Coronary artery (tissue), 2 donors: ENCODE measurements at regions not wholly inside any gene's neighbourhood (a gene's known extent, or its start where the extent isn't known, plus 50 kb on each side); places are given as distances from the start of the nearest gene placed in this dataset.
A peak's percentile ranks its signal among the peaks of the same experiment; 100 is the strongest.

Experiments used
- DNase-seq: peaks from one replicate; pipeline ENCODE4 v3.0.0-alpha.2; 2017; ENCODE audit warnings: low spot score
- H3K27ac ChIP-seq, 2 donors: fragments of 200-600 bp; sonication (generic); one replicate each; pipeline ENCODE4 v1.5.1; 2016 to 2019
- H3K4me3 ChIP-seq: fragments of 200-600 bp; sonication (generic); 2 replicates; pipeline ENCODE4 v1.5.1; 2016; ENCODE audit warnings: mild to moderate bottlenecking, moderate library complexity
- CTCF ChIP-seq: fragments of 200-600 bp; sonication (generic); IDR thresholded peaks from one replicate; pipeline ENCODE4 v1.5.1; 2019; ENCODE audit warnings: antibody characterized with exemption

GRCh38 chr17:13087802-13088201 lies 70.0 kb upstream of the ELAC2 start:
- H3K27ac ChIP-seq = no peak overlapping the region
- H3K4me3 ChIP-seq = no peak overlapping the region
- no peak for TF ChIP-seq CTCF
- DNase-seq = no peak

- H3K4me3 ChIP-seq = no peak overlapping the region
- peak overlapping the region in 1 of 2 donors; percentile 11 for H3K27ac ChIP-seq
- no peak for TF ChIP-seq CTCF
- DNase-seq = no peak
Observed at GRCh38 chr17:13086142-13086769, 68.4 kb upstream of the ELAC2 start.

GRCh38 chr17:13085578-13085977 lies 67.8 kb upstream of the ELAC2 start:
- Histone ChIP-seq H3K4me3 (no peak overlapping the region), H3K27ac (no peak overlapping the region)
- no peak for DNase-seq
- TF ChIP-seq CTCF = no peak

GRCh38 chr17:13084420-13084819 lies 66.6 kb upstream of the ELAC2 start:
- DNase-seq = no peak
- Histone ChIP-seq H3K27ac (no peak overlapping the region), H3K4me3 (no peak overlapping the region)
- TF ChIP-seq CTCF = no peak

GRCh38 chr17:13078591-13079385 lies 61.0 kb upstream of the ELAC2 start:
- TF ChIP-seq CTCF = no peak
- Histone ChIP-seq H3K4me3 (no peak overlapping the region), H3K27ac (no peak overlapping the region)
- DNase-seq = no peak

DNA sequence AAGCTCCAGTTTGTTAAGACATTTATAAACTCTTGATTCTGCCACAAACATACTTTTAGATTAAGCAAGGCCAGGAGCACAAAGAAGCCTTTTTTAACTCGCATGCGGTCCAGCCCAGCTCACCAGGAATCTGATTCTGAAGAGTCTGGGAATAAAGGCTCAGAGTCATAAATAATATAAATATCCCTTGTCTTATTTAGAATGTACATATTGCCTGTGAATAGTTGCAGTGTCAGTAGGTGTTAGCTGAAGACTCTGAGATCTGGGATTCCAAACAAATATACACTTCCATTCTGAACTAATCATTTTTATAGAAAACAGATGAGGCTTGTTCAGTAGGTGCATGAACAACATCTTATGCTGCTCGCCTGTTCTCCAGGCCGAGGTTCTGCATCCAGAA lies 59.1 kb upstream of the ELAC2 start:
- no peak for TF ChIP-seq CTCF
- Histone ChIP-seq H3K27ac (no peak overlapping the region), H3K4me3 (no peak overlapping the region)
- DNase-seq = no peak

DNA sequence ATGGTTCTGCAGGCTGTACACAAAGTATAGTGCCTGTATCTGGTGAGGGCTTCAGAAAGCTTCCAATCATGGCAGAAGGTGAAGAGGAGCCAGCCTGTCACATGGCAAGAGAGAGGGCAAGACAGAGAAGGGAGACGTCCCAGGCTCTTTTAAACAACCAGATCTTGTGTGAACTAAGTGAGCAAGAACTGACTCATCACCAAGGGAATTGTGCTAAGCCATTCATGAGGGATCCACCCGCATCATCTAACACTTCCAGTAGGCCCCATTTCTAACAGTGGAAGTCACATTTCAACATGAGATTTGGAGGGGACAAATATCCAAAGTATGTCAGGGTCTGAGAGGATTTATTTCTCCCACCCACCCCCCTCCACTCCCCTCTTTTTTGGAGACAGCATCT lies 56.2 kb upstream of the ELAC2 start:
- TF ChIP-seq CTCF = no peak
- DNase-seq = no peak
- no peak overlapping the region for H3K4me3 ChIP-seq
- H3K27ac ChIP-seq = no peak overlapping the region
